Osteoblast (primary cell): ENCODE measurements at regions not wholly inside any gene's neighbourhood (a gene's known extent, or its start where the extent isn't known, plus 50 kb on each side); places are given as distances from the start of the nearest gene placed in this dataset.

Experiments used
- DNase-seq: peaks from one replicate; pipeline ENCODE4 v3.0.0; 2011; ENCODE audit warnings: low spot score, mixed read lengths; ENCODE audit not compliant: insufficient read length; ENCODE audit errors: missing footprints
- H2AFZ ChIP-seq: 2 replicates; pipeline ENCODE4 v1.6.0; 2011; ENCODE audit warnings: mild to moderate bottlenecking, low read length
- H3K27ac ChIP-seq: 2 replicates; pipeline ENCODE4 v1.5.1; 2011; ENCODE audit warnings: mild to moderate bottlenecking, low read depth, low read length, moderate library complexity
- H3K27me3 ChIP-seq: 2 replicates; pipeline ENCODE4 v1.6.0; 2012; ENCODE audit warnings: mild to moderate bottlenecking, control low read depth, inconsistent platforms, low read length, moderate library complexity; ENCODE audit not compliant: insufficient read depth
- H3K36me3 ChIP-seq: 2 replicates; pipeline ENCODE4 v1.5.1; 2011; ENCODE audit warnings: mild to moderate bottlenecking, low read length, control low read depth, moderate library complexity; ENCODE audit not compliant: insufficient read depth
- H3K4me1 ChIP-seq: 2 replicates; pipeline ENCODE4 v1.5.1; 2011; ENCODE audit warnings: mild to moderate bottlenecking, low read length, control low read depth, moderate library complexity; ENCODE audit not compliant: insufficient read depth
- H3K4me2 ChIP-seq: 2 replicates; pipeline ENCODE4 v1.6.0; 2011; ENCODE audit warnings: mild to moderate bottlenecking, low read length; ENCODE audit not compliant: insufficient read depth
- H3K4me3 ChIP-seq: fragments of 200-600 bp; sonication (generic); 3 replicates; pipeline ENCODE4 v1.5.1; 2012; ENCODE audit warnings: mild to moderate bottlenecking, low read length, inconsistent platforms; ENCODE audit not compliant: insufficient read depth
- H3K79me2 ChIP-seq: 2 replicates; pipeline ENCODE4 v1.6.0; 2012; ENCODE audit warnings: mild to moderate bottlenecking, low read length, control low read depth, inconsistent platforms; ENCODE audit not compliant: insufficient read depth
- H3K9me3 ChIP-seq: 2 replicates; pipeline ENCODE4 v1.5.1; 2011; ENCODE audit warnings: low read depth, low read length, control low read depth
- H4K20me1 ChIP-seq: 2 replicates; pipeline ENCODE4 v1.6.0; 2012; ENCODE audit warnings: mild to moderate bottlenecking, low read length, control low read depth; ENCODE audit not compliant: insufficient read depth
- TF ChIP-seq, protein P1 (sequence below): IDR thresholded peaks from 2 replicates; pipeline ENCODE4 v1.5.1; 2011; ENCODE audit warnings: mild to moderate bottlenecking, low read depth, low read length, moderate library complexity; ENCODE audit errors: extremely low read depth

DNA sequence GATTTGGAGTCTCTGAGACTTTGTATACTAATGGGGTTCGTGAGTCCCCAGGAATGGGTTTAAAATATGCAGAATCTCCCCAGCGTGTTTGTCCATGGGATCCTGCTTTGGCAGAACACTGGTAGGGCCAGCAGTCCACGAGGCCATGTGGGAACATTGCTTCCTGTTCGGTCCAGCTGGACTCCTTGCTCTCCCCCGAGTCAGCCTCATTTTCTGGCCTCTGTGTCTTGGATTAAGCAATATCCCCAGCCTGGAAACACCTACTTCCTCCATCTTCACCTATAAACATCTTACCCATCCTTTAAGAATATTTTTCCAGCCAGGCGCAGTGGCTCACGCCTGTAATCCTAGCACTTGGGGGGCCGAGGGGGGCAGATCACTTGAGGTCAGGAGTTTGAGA lies 142.4 kb downstream of the NAV1 start:
- Histone ChIP-seq H3K4me3 (no peak overlapping the region), H3K36me3 (peaks cover 15% of the 10 kb centered on the region), H3K27ac (no peak overlapping the region), H3K4me2 (no peak overlapping the region), H3K4me1 (peaks cover 17% of the 10 kb centered on the region), H3K27me3 (no peaks in the 10 kb centered on the region), H3K79me2 (peaks cover 93% of the 10 kb centered on the region), H4K20me1 (peaks cover 74% of the 10 kb centered on the region), H3K9me3 (no peaks in the 10 kb centered on the region), H2AFZ (no peak overlapping the region)
- TF ChIP-seq, protein P1, sequence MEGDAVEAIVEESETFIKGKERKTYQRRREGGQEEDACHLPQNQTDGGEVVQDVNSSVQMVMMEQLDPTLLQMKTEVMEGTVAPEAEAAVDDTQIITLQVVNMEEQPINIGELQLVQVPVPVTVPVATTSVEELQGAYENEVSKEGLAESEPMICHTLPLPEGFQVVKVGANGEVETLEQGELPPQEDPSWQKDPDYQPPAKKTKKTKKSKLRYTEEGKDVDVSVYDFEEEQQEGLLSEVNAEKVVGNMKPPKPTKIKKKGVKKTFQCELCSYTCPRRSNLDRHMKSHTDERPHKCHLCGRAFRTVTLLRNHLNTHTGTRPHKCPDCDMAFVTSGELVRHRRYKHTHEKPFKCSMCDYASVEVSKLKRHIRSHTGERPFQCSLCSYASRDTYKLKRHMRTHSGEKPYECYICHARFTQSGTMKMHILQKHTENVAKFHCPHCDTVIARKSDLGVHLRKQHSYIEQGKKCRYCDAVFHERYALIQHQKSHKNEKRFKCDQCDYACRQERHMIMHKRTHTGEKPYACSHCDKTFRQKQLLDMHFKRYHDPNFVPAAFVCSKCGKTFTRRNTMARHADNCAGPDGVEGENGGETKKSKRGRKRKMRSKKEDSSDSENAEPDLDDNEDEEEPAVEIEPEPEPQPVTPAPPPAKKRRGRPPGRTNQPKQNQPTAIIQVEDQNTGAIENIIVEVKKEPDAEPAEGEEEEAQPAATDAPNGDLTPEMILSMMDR, result no peak
- no peak for DNase-seq

DNA sequence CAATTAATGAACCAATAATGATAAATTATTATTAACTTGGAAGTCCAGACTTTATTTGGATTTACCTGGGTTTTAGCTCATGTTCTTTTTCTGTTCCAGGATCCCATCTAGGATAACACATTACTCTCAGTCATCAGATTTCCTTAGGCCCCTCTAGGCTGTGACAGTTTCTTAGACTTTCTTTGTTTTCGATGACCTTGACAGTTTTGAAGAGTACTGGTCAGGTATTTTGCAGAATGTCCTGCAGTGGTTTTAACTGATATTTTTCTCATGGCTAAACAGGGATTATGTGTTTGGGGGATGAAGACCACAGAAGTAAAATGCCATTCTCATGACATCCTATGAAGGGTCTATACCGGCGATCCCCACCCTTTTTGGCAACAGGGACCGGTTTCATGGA lies 144.0 kb downstream of the NAV1 start:
- Histone ChIP-seq H3K9me3 (no peaks in the 10 kb centered on the region), H3K4me3 (no peak overlapping the region), H3K4me1 (peaks cover 22% of the 10 kb centered on the region), H4K20me1 (peaks cover 74% of the 10 kb centered on the region), H3K27me3 (no peaks in the 10 kb centered on the region), H3K36me3 (peaks cover 19% of the 10 kb centered on the region), H3K79me2 (peaks cover 93% of the 10 kb centered on the region), H2AFZ (no peak overlapping the region), H3K4me2 (no peak overlapping the region), H3K27ac (no peak overlapping the region)
- no peak for DNase-seq
- TF ChIP-seq, protein P1, result no peak

DNA sequence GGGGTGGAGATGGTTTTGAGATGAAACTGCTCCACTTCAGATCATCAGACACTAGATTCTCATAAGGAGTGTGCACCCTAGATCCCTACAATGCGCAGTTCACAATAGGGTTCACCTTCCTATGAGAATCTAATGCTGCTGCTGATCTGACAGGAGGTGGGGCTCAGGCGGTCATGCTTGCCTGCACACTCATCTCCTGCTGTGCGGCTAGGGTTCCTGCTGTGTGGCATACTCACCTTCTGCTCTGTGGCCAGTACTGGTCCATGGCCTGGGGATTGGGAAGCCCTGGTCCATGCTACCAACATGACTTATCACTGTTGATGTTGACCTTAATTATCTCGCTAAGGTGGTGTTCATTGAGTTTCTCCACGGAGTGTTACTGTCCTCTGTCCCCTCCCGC lies 144.5 kb downstream of the NAV1 start:
- Histone ChIP-seq H3K36me3 (peaks cover 19% of the 10 kb centered on the region), H3K9me3 (no peaks in the 10 kb centered on the region), H2AFZ (no peak overlapping the region), H4K20me1 (peaks cover 74% of the 10 kb centered on the region), H3K4me2 (no peak overlapping the region), H3K79me2 (peaks cover 93% of the 10 kb centered on the region), H3K27ac (no peak overlapping the region), H3K4me1 (peaks cover 18% of the 10 kb centered on the region), H3K4me3 (no peak overlapping the region), H3K27me3 (no peaks in the 10 kb centered on the region)
- TF ChIP-seq, protein P1, result no peak
- DNase-seq, result no peak

DNA sequence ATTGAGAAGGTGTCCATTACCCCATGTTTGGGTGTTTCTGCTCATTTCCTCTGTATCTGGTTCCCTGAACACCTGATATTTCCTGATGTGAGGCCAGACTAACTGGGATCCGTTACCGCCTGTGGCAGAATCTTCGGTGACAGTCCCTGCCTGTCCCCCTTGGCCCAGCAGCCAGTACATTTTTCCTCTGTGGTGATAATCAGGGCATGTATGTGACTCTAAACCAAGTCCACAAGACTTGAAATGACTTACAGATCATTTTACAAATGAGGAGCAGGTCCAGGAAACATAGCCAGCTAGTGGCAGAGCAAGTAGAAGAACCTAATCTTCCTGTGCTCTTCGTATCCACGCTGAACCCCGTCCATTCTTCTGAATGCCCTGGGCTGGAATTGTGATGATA lies 143.5 kb upstream of the IPO9 start:
- H3K4me3 ChIP-seq, result no peak overlapping the region
- no peak overlapping the region for H3K4me2 ChIP-seq
- H3K27me3 ChIP-seq, result no peaks in the 10 kb centered on the region
- DNase-seq, result no peak
- H2AFZ ChIP-seq, result no peak overlapping the region
- peaks cover 73% of the 10 kb centered on the region for H4K20me1 ChIP-seq
- H3K79me2 ChIP-seq, result peaks cover 92% of the 10 kb centered on the region
- peaks cover 10% of the 10 kb centered on the region for H3K4me1 ChIP-seq
- peaks cover 14% of the 10 kb centered on the region for H3K36me3 ChIP-seq
- TF ChIP-seq, protein P1, result no peak
- no peak overlapping the region for H3K27ac ChIP-seq
- H3K9me3 ChIP-seq, result no peaks in the 10 kb centered on the region
